ENCODE measurements at regions not wholly inside any gene's neighbourhood (a gene's known extent, or its start where the extent isn't known, plus 50 kb on each side); places are given as distances from the start of the nearest gene placed in this dataset.

DNA sequence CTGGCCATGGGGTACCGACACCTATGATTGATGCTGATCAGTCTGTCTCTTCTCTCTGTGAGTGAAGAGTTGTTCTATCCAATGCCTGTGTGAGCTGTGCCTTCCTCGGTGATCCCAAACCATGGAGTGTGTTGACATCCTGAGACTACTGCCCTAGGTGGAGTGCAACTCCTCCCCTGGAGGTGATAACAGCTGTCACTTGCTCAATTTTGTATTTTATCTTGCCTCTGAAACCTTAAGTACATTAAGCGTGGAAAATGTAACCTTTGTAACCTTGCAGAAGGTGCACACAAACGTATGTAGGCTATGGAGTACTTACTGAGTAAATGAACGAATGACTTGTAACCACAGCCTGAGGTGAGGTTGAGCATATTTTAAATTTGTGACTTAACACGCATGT is 256.2 kb downstream of the FNDC1 start:
- H3K27ac Mint-ChIP-seq = no peak overlapping the region
- WGBS (ENCODE audit: insufficient coverage) = no CpG with 5 or more reads among the region's 6 CpGs

GRCh38 chr6:159422041-159422984 is 253.1 kb downstream of the FNDC1 start:
- H2AFZ ChIP-seq (ENCODE audit: insufficient read depth, low read depth, low read length, poor library complexity, severe bottlenecking) = no peak overlapping the region
- H3K9ac ChIP-seq (ENCODE audit: insufficient read depth, low read length, poor library complexity, severe bottlenecking) = no peak overlapping the region
- H3K4me1 ChIP-seq (ENCODE audit: control insufficient read depth in 1 of 2, insufficient read depth in 2 of 2, low read length in 2 of 2) = no peaks in the 10 kb centered on the region
- H3K4me2 ChIP-seq (replicated peaks; ENCODE audit: extremely low read depth, low read length, poor library complexity, severe bottlenecking) = no peak overlapping the region
- DNase-seq = no peak
- Mint-ChIP-seq H3K4me3 (no peak overlapping the region), H3K27me3 (ENCODE audit: low read depth in 3 of 3) (peaks cover 0 to 5% (median 0%) of the 10 kb centered on the region in 3 donors), H3K9me3 (peaks cover 2 to 15% (median 7%) of the 10 kb centered on the region in 7 donors), H3K4me1 (no peaks in the 10 kb centered on the region), H3K36me3 (no peaks in the 10 kb centered on the region), H3K27ac (no peak overlapping the region)
- no peak overlapping the region for H3K4me3 ChIP-seq (replicated peaks in 1 of 3; ENCODE audit: low read depth in 2 of 3, low read length in 3 of 3)
- H3K27me3 ChIP-seq (ENCODE audit: control insufficient read depth in 2 of 2, insufficient read depth in 2 of 2, low read length in 2 of 2) = no peaks in the 10 kb centered on the region
- no peaks in the 10 kb centered on the region for H4K20me1 ChIP-seq (ENCODE audit: insufficient read depth, low read length)
- H3K36me3 ChIP-seq (replicated peaks in 1 of 2; ENCODE audit: control insufficient read depth in 1 of 2, insufficient read depth in 2 of 2, low read length in 2 of 2) = no peaks in the 10 kb centered on the region
- no peak overlapping the region for H3K27ac ChIP-seq (ENCODE audit: low read depth in 1 of 2, low read length in 2 of 2)
- intact Hi-C loops (cut with micrococcal nuclease) = no loop called here
- TF ChIP-seq CTCF (IDR thresholded peaks at IDR 0.05) = no peak
- H3K9me3 ChIP-seq (replicated peaks in 1 of 2; ENCODE audit: control insufficient read depth in 1 of 2, insufficient read depth in 1 of 2, low read length in 2 of 2) = peaks cover 0 to 3% of the 10 kb centered on the region in 2 donors
- 95% methylated on average over 12 of the region's 20 CpGs for WGBS (ENCODE audit: insufficient coverage)
- H3K79me2 ChIP-seq (ENCODE audit: insufficient read depth, low read length) = no peaks in the 10 kb centered on the region

More for the DNA sequence above, 256.2 kb downstream of the FNDC1 start:
- H3K9me3 Mint-ChIP-seq = peaks cover 3 to 17% (median 10%) of the 10 kb centered on the region in 7 donors
- no peaks in the 10 kb centered on the region for H3K4me1 ChIP-seq (ENCODE audit: control insufficient read depth in 1 of 2, insufficient read depth in 2 of 2, low read length in 2 of 2)
- no peak overlapping the region for H3K4me3 ChIP-seq (replicated peaks in 1 of 3; ENCODE audit: low read depth in 2 of 3, low read length in 3 of 3)
- H4K20me1 ChIP-seq (ENCODE audit: insufficient read depth, low read length) = no peaks in the 10 kb centered on the region
- no peak overlapping the region for H3K27ac ChIP-seq (ENCODE audit: low read depth in 1 of 2, low read length in 2 of 2)
- no peak overlapping the region for H2AFZ ChIP-seq (ENCODE audit: insufficient read depth, low read depth, low read length, poor library complexity, severe bottlenecking)
- H3K9ac ChIP-seq (ENCODE audit: insufficient read depth, low read length, poor library complexity, severe bottlenecking) = no peak overlapping the region
- no peaks in the 10 kb centered on the region for H3K36me3 Mint-ChIP-seq
- DNase-seq = no peak
- no peak for TF ChIP-seq CTCF (IDR thresholded peaks at IDR 0.05)
- H3K79me2 ChIP-seq (ENCODE audit: insufficient read depth, low read length) = no peaks in the 10 kb centered on the region
- no peaks in the 10 kb centered on the region for H3K4me1 Mint-ChIP-seq
- H3K36me3 ChIP-seq (replicated peaks in 1 of 2; ENCODE audit: control insufficient read depth in 1 of 2, insufficient read depth in 2 of 2, low read length in 2 of 2) = no peaks in the 10 kb centered on the region
- H3K27me3 Mint-ChIP-seq (ENCODE audit: low read depth in 3 of 3) = peaks cover 0 to 2% (median 0%) of the 10 kb centered on the region in 3 donors
- no peak overlapping the region for H3K4me3 Mint-ChIP-seq
- H3K9me3 ChIP-seq (replicated peaks in 1 of 2; ENCODE audit: control insufficient read depth in 1 of 2, insufficient read depth in 1 of 2, low read length in 2 of 2) = peaks cover 0 to 3% of the 10 kb centered on the region in 2 donors
- H3K27me3 ChIP-seq (ENCODE audit: control insufficient read depth in 2 of 2, insufficient read depth in 2 of 2, low read length in 2 of 2) = no peaks in the 10 kb centered on the region
- intact Hi-C loops (cut with micrococcal nuclease) = no loop called here
- no peak overlapping the region for H3K4me2 ChIP-seq (replicated peaks; ENCODE audit: extremely low read depth, low read length, poor library complexity, severe bottlenecking)

Data from CD14-positive monocyte (primary cell).